ENCODE measurements at regions not wholly inside any gene's neighbourhood (a gene's known extent, or its start where the extent isn't known, plus 50 kb on each side); places are given as distances from the start of the nearest gene placed in this dataset.

DNA sequence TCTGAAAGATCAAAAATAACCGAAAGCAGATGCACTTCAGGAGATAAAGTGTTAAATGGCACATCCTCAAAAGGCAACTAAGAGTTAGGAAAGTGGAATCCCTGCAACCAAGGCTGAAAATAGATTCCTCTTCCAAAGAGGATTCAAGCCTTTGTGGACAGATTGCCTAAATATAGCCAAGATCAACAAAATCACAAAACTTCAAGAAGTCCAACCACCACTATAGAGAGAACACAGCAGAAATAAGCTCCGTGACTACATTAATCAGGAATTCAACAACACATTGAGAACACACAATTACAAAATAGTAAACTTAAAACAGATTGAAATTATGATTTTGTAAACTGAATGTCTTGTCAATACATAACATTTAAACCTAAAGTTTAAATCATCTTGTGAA, 165.7 kb downstream of the LNPK start:
- TF ChIP-seq GATA3 (IDR thresholded peaks at IDR 0.05; ENCODE audit: low read depth, low read length), result no peak
- no peak for TF ChIP-seq GATA2 (IDR thresholded peaks at IDR 0.05; ENCODE audit: low read depth, low read length)

Measured in SH-SY5Y (cell line).